H1 (cell line): ENCODE measurements at regions not wholly inside any gene's neighbourhood (a gene's known extent, or its start where the extent isn't known, plus 50 kb on each side); places are given as distances from the start of the nearest gene placed in this dataset.

Experiments used
- CTCF ChIP-seq, 3 experiments: IDR thresholded peaks; 1 replicate in 2 of 3; 2 replicates in 1 of 3; pipeline versions ENCODE4 v1.5.1 to v1.6.1; 2011; ENCODE audit warnings: low read length in 3 of 3, mild to moderate bottlenecking in 3 of 3, inconsistent platforms in 2 of 3, low read depth in 1 of 3, moderate library complexity in 1 of 3; ENCODE audit not compliant: insufficient read depth in 1 of 3; ENCODE audit errors: control extremely low read depth in 1 of 3
- HDAC6 ChIP-seq: IDR thresholded peaks from one replicate; pipeline ENCODE4 v1.7.1; 2012; ENCODE audit warnings: low read depth, mild to moderate bottlenecking, inconsistent platforms, low read length, moderate library complexity
- JUND ChIP-seq: IDR thresholded peaks from 2 replicates; pipeline ENCODE4 v1.6.1; 2011; ENCODE audit warnings: mild to moderate bottlenecking, improper control_type of control experiment, low read length
- POLR2A ChIP-seq, 2 experiments: IDR thresholded peaks; 1 replicate in 1 of 2; 2 replicates in 1 of 2; pipeline ENCODE4 v1.6.1; 2011; ENCODE audit warnings: low read depth in 2 of 2, low read length in 2 of 2, mild to moderate bottlenecking in 2 of 2; ENCODE audit errors: control extremely low read depth in 1 of 2
- POLR2AphosphoS5 ChIP-seq: IDR thresholded peaks from 2 replicates; pipeline ENCODE4 v1.6.1; 2011; ENCODE audit warnings: low read depth, low read length
- RAD21 ChIP-seq, 2 experiments: IDR thresholded peaks in 1 of 2; conservative IDR thresholded peaks in 1 of 2; 2 replicates each; pipeline ENCODE4 v1.6.1; 2011; ENCODE audit warnings: low read depth in 2 of 2, low read length in 2 of 2, improper control_type of control experiment in 1 of 2, inconsistent platforms in 1 of 2, mild to moderate bottlenecking in 1 of 2, moderate library complexity in 1 of 2
- TCF12 ChIP-seq: IDR thresholded peaks from 2 replicates; pipeline ENCODE4 v1.6.1; 2011; ENCODE audit warnings: low read depth, mild to moderate bottlenecking, low read length

- TF ChIP-seq CTCF (IDR thresholded peaks at IDR 0.05; ENCODE audit: control extremely low read depth in 1 of 3, insufficient read depth in 1 of 3, low read depth in 1 of 3, low read length in 3 of 3) (no peak), POLR2A (IDR thresholded peaks at IDR 0.05; ENCODE audit: control extremely low read depth in 1 of 2, low read depth in 2 of 2, low read length in 2 of 2) (no peak), TCF12 (no peak), JUND (no peak), POLR2AphosphoS5 (no peak), HDAC6 (no peak), RAD21 (IDR thresholded peaks at IDR 0.05 in 1 of 2, conservative IDR thresholded peaks at IDR 0.05 in 1 of 2; ENCODE audit: low read depth in 2 of 2, low read length in 2 of 2) (no peak)
These were observed 115.2 kb upstream of the KIF2B start for GRCh38 chr17:53707566-53707965.
